Neural cell (in vitro differentiated cells): ENCODE measurements at regions not wholly inside any gene's neighbourhood (a gene's known extent, or its start where the extent isn't known, plus 50 kb on each side); places are given as distances from the start of the nearest gene placed in this dataset.

Experiments used
- H2AFZ ChIP-seq: fragments of 200-600, 300-800 bp; sonication (generic), shearing (Covaris generic); 2 replicates; pipeline ENCODE4 v1.6.0; 2014; ENCODE audit warnings: low read depth, mild to moderate bottlenecking, antibody characterized with exemption, low read length, moderate library complexity
- H3F3A ChIP-seq: fragments of 200-600 bp; shearing (Covaris generic); 2 replicates; pipeline ENCODE4 v1.6.1; 2016; ENCODE audit warnings: mild to moderate bottlenecking, moderate library complexity, mixed read lengths, antibody characterized with exemption, low read length; ENCODE audit not compliant: insufficient read depth, poor library complexity, severe bottlenecking
- H3K27ac ChIP-seq: fragments of 200-600, 300-800 bp; sonication (generic), shearing (Covaris generic); 2 replicates; pipeline ENCODE4 v1.5.1; 2014; ENCODE audit warnings: mild to moderate bottlenecking, low read length, moderate library complexity
- H3K27me3 ChIP-seq: fragments of 300-800, 200-600 bp; sonication (generic), shearing (Covaris generic); 2 replicates; pipeline ENCODE4 v1.6.0; 2014; ENCODE audit warnings: mild to moderate bottlenecking, low read depth, low read length, moderate library complexity; ENCODE audit not compliant: insufficient read depth
- H3K36me3 ChIP-seq: fragments of 300-800, 200-600 bp; sonication (generic), shearing (Covaris generic); 2 replicates; pipeline ENCODE4 v1.5.1; 2014; ENCODE audit warnings: mild to moderate bottlenecking, antibody characterized with exemption, low read length, moderate library complexity; ENCODE audit not compliant: insufficient read depth
- H3K4me2 ChIP-seq: fragments of 300-800, 200-600 bp; sonication (generic), shearing (Covaris generic); 2 replicates; pipeline ENCODE4 v1.6.0; 2014; ENCODE audit warnings: mild to moderate bottlenecking, low read length
- H3K4me3 ChIP-seq: fragments of 300-800, 200-600 bp; sonication (generic), shearing (Covaris generic); 2 replicates; pipeline ENCODE4 v1.5.1; 2014; ENCODE audit warnings: mild to moderate bottlenecking, low read length, moderate library complexity
- H3K79me2 ChIP-seq: fragments of 200-600 bp; shearing (Covaris generic); replicated peaks from 2 replicates; pipeline ENCODE4 v1.6.0; 2014; ENCODE audit warnings: mild to moderate bottlenecking, low read length, moderate library complexity; ENCODE audit not compliant: insufficient read depth
- H3K9ac ChIP-seq: fragments of 300-800, 200-600 bp; sonication (generic), shearing (Covaris generic); 2 replicates; pipeline ENCODE4 v1.6.1; 2016; ENCODE audit warnings: mild to moderate bottlenecking, low read length, mixed read lengths
- H3K9me2 ChIP-seq: fragments of 200-600 bp; shearing (Covaris generic); 2 replicates; pipeline ENCODE4 v1.6.1; 2016; ENCODE audit warnings: mild to moderate bottlenecking, low read length, mixed read lengths; ENCODE audit not compliant: insufficient read depth
- H3K9me3 ChIP-seq: fragments of 200-600, 300-800 bp; sonication (generic), shearing (Covaris generic); 2 replicates; pipeline ENCODE4 v1.6.1; 2016; ENCODE audit warnings: mild to moderate bottlenecking, mixed run types, low read length, moderate library complexity, mixed read lengths
- H4K20me1 ChIP-seq: fragments of 200-600 bp; shearing (Covaris generic); 2 replicates; pipeline ENCODE4 v1.6.1; 2016; ENCODE audit warnings: mild to moderate bottlenecking, mixed run types; ENCODE audit not compliant: insufficient read depth
- EP300 ChIP-seq: fragments of 450-650 bp; conservative IDR thresholded peaks from 2 replicates; pipeline ENCODE4 v1.6.1; 2014; ENCODE audit warnings: antibody characterized with exemption, mild to moderate bottlenecking, moderate library complexity; ENCODE audit not compliant: poor library complexity, severe bottlenecking
- EZH2 ChIP-seq: fragments of 200-600, 300-800 bp; shearing (Covaris generic), sonication (generic); IDR thresholded peaks from 2 replicates; pipeline ENCODE4 v1.6.1; 2014; ENCODE audit warnings: antibody characterized with exemption, low read length, borderline replicate concordance, mild to moderate bottlenecking; ENCODE audit not compliant: insufficient read depth, poor library complexity, severe bottlenecking
- MXI1 ChIP-seq: fragments of 450-650 bp; conservative IDR thresholded peaks from 2 replicates; pipeline ENCODE4 v1.6.1; 2014; ENCODE audit warnings: antibody characterized with exemption, mild to moderate bottlenecking; ENCODE audit not compliant: poor library complexity, severe bottlenecking
- POLR2AphosphoS5 ChIP-seq: IDR thresholded peaks from 2 replicates; pipeline ENCODE4 v1.6.1; 2012
- RAD21 ChIP-seq: fragments of 450-650 bp; conservative IDR thresholded peaks from 2 replicates; pipeline ENCODE4 v1.6.1; 2014; ENCODE audit warnings: antibody characterized with exemption, mild to moderate bottlenecking, moderate library complexity
- SMC3 ChIP-seq: fragments of 450-650 bp; conservative IDR thresholded peaks from 2 replicates; pipeline ENCODE4 v1.6.1; 2014; ENCODE audit warnings: antibody characterized with exemption, mild to moderate bottlenecking, moderate library complexity; ENCODE audit not compliant: poor library complexity
- TAF1 ChIP-seq: IDR thresholded peaks from 2 replicates; pipeline ENCODE4 v1.6.1; 2012; ENCODE audit warnings: low read depth
- TF ChIP-seq, protein P1 (sequence below): fragments of 450-650 bp; IDR thresholded peaks from 2 replicates; pipeline ENCODE4 v1.5.1; 2014; ENCODE audit warnings: antibody characterized with exemption, mild to moderate bottlenecking, moderate library complexity; ENCODE audit not compliant: poor library complexity, severe bottlenecking
- TF ChIP-seq, protein P2 (sequence below): IDR thresholded peaks from 2 replicates; pipeline ENCODE4 v1.6.1; 2012; ENCODE audit warnings: borderline replicate concordance

DNA sequence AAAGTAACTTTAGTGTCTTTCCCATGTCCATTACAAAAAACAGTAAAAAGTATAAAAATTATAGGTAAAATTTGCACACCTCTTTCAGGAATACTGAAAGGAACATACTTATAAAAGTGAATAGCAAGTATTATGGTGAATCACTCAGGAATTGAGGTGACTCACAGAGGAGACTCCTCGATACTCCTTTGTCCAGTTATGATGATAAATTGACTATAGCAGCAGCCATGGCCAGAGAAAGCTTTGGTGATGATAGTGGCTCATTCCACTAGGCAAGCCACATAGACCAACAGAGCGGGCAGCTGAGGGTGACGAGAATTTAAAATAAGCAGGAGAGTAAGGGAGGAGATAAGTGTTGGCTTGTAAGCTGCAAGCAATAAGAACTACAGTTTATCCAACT is 1231.1 kb upstream of the CELF2 start:
- Histone ChIP-seq H2AFZ (no peak overlapping the region), H3K9me2 (no peaks in the 10 kb centered on the region), H3K9me3 (no peaks in the 10 kb centered on the region), H3K27ac (no peak overlapping the region), H4K20me1 (no peaks in the 10 kb centered on the region), H3K9ac (no peak overlapping the region), H3K79me2 (no peaks in the 10 kb centered on the region), H3K4me3 (no peak overlapping the region), H3K36me3 (no peaks in the 10 kb centered on the region), H3K27me3 (no peaks in the 10 kb centered on the region), H3K4me2 (no peak overlapping the region), H3F3A (no peaks in the 10 kb centered on the region)
- TF ChIP-seq MXI1 (no peak), RAD21 (no peak), POLR2AphosphoS5 (no peak), EZH2 (no peak), EP300 (no peak), TAF1 (no peak), SMC3 (no peak)
- TF ChIP-seq, protein P1, sequence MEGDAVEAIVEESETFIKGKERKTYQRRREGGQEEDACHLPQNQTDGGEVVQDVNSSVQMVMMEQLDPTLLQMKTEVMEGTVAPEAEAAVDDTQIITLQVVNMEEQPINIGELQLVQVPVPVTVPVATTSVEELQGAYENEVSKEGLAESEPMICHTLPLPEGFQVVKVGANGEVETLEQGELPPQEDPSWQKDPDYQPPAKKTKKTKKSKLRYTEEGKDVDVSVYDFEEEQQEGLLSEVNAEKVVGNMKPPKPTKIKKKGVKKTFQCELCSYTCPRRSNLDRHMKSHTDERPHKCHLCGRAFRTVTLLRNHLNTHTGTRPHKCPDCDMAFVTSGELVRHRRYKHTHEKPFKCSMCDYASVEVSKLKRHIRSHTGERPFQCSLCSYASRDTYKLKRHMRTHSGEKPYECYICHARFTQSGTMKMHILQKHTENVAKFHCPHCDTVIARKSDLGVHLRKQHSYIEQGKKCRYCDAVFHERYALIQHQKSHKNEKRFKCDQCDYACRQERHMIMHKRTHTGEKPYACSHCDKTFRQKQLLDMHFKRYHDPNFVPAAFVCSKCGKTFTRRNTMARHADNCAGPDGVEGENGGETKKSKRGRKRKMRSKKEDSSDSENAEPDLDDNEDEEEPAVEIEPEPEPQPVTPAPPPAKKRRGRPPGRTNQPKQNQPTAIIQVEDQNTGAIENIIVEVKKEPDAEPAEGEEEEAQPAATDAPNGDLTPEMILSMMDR, result no peak
- TF ChIP-seq, protein P2, sequence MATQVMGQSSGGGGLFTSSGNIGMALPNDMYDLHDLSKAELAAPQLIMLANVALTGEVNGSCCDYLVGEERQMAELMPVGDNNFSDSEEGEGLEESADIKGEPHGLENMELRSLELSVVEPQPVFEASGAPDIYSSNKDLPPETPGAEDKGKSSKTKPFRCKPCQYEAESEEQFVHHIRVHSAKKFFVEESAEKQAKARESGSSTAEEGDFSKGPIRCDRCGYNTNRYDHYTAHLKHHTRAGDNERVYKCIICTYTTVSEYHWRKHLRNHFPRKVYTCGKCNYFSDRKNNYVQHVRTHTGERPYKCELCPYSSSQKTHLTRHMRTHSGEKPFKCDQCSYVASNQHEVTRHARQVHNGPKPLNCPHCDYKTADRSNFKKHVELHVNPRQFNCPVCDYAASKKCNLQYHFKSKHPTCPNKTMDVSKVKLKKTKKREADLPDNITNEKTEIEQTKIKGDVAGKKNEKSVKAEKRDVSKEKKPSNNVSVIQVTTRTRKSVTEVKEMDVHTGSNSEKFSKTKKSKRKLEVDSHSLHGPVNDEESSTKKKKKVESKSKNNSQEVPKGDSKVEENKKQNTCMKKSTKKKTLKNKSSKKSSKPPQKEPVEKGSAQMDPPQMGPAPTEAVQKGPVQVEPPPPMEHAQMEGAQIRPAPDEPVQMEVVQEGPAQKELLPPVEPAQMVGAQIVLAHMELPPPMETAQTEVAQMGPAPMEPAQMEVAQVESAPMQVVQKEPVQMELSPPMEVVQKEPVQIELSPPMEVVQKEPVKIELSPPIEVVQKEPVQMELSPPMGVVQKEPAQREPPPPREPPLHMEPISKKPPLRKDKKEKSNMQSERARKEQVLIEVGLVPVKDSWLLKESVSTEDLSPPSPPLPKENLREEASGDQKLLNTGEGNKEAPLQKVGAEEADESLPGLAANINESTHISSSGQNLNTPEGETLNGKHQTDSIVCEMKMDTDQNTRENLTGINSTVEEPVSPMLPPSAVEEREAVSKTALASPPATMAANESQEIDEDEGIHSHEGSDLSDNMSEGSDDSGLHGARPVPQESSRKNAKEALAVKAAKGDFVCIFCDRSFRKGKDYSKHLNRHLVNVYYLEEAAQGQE, result no peak

DNA sequence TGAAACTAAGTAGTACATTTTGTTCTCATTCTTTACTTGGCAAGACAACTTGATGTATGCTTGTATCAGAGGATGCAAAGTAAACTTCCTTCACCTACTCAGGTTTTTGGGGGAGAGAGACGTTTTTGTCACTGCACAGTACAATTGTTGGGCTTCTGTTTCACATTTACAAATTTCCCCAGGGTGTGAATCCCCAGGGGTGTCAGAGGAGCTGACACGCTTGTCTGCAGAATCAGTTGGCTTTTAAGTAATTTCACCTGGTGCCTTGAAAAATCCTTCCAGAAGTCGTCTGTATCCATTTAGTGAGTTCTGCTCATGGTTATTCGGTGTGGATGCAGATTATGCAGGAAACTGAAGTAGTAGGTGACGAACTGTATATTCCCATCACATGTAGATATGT is 1227.7 kb upstream of the CELF2 start:
- Histone ChIP-seq H3K27me3 (no peaks in the 10 kb centered on the region), H3K9me2 (no peaks in the 10 kb centered on the region), H3K4me2 (no peak overlapping the region), H3F3A (no peaks in the 10 kb centered on the region), H4K20me1 (no peaks in the 10 kb centered on the region), H3K36me3 (no peaks in the 10 kb centered on the region), H3K79me2 (no peaks in the 10 kb centered on the region), H3K9ac (no peak overlapping the region), H3K9me3 (no peaks in the 10 kb centered on the region), H3K27ac (no peak overlapping the region), H2AFZ (no peak overlapping the region), H3K4me3 (no peak overlapping the region)
- TF ChIP-seq TAF1, result no peak
- no peak for TF ChIP-seq EZH2
- no peak for TF ChIP-seq POLR2AphosphoS5
- TF ChIP-seq RAD21, result no peak
- TF ChIP-seq, protein P1, result no peak
- no peak for TF ChIP-seq SMC3
- TF ChIP-seq, protein P2, result no peak
